ENCODE measurements at regions not wholly inside any gene's neighbourhood (a gene's known extent, or its start where the extent isn't known, plus 50 kb on each side); places are given as distances from the start of the nearest gene placed in this dataset.

GRCh38 chr4:15270201-15270600, 157.6 kb upstream of the C1QTNF7 start:
- no peak for DNase-seq (ENCODE audit: low read depth in 3 of 3, low spot score in 1 of 3)

GRCh38 chr4:15286041-15286440, 141.8 kb upstream of the C1QTNF7 start:
- DNase-seq (ENCODE audit: low read depth in 3 of 3, low spot score in 1 of 3): no peak

GRCh38 chr4:15291122-15291521, 136.7 kb upstream of the C1QTNF7 start:
- DNase-seq (ENCODE audit: low read depth in 3 of 3, low spot score in 1 of 3): no peak

- DNase-seq (ENCODE audit: low read depth in 3 of 3, low spot score in 1 of 3): no peak
These were observed 134.1 kb upstream of the C1QTNF7 start for GRCh38 chr4:15293711-15294110.

- DNase-seq (ENCODE audit: low read depth in 3 of 3, low spot score in 1 of 3): no peak
These were observed 133.6 kb upstream of the C1QTNF7 start for GRCh38 chr4:15294202-15294601.

GRCh38 chr4:15294832-15295231, 133.0 kb upstream of the C1QTNF7 start:
- DNase-seq (ENCODE audit: low read depth in 3 of 3, low spot score in 1 of 3): no peak

GRCh38 chr4:15295421-15296162, 132.2 kb upstream of the C1QTNF7 start:
- DNase-seq (ENCODE audit: low read depth in 3 of 3, low spot score in 1 of 3): no peak

GRCh38 chr4:15297344-15297743, 130.5 kb upstream of the C1QTNF7 start:
- DNase-seq (ENCODE audit: low read depth in 3 of 3, low spot score in 1 of 3): no peak

GRCh38 chr4:15299627-15300026, 128.2 kb upstream of the C1QTNF7 start:
- no peak for DNase-seq (ENCODE audit: low read depth in 3 of 3, low spot score in 1 of 3)

- DNase-seq (ENCODE audit: low read depth in 3 of 3, low spot score in 1 of 3): no peak
These were observed 124.7 kb upstream of the C1QTNF7 start for GRCh38 chr4:15303052-15303641.

GRCh38 chr4:15314974-15315373, 112.9 kb upstream of the C1QTNF7 start:
- no peak for DNase-seq (ENCODE audit: low read depth in 3 of 3, low spot score in 1 of 3)

GRCh38 chr4:15317246-15317645, 110.6 kb upstream of the C1QTNF7 start:
- no peak for DNase-seq (ENCODE audit: low read depth in 3 of 3, low spot score in 1 of 3)

GRCh38 chr4:15318621-15319348, 109.0 kb upstream of the C1QTNF7 start:
- DNase-seq (ENCODE audit: low read depth in 3 of 3, low spot score in 1 of 3): no peak

- DNase-seq (ENCODE audit: low read depth in 3 of 3, low spot score in 1 of 3): no peak
These were observed 107.6 kb upstream of the C1QTNF7 start for GRCh38 chr4:15320121-15320678.

- no peak for DNase-seq (ENCODE audit: low read depth in 3 of 3, low spot score in 1 of 3)
These were observed 105.8 kb upstream of the C1QTNF7 start for GRCh38 chr4:15322006-15322405.

GRCh38 chr4:15325987-15326386, 101.8 kb upstream of the C1QTNF7 start:
- DNase-seq (ENCODE audit: low read depth in 3 of 3, low spot score in 1 of 3): no peak

- no peak for DNase-seq (ENCODE audit: low read depth in 3 of 3, low spot score in 1 of 3)
These were observed 100.2 kb upstream of the C1QTNF7 start for GRCh38 chr4:15327311-15328298.

GRCh38 chr4:15331930-15332329, 95.9 kb upstream of the C1QTNF7 start:
- DNase-seq (ENCODE audit: low read depth in 3 of 3, low spot score in 1 of 3): no peak

- no peak for DNase-seq (ENCODE audit: low read depth in 3 of 3, low spot score in 1 of 3)
These were observed 95.5 kb upstream of the C1QTNF7 start for GRCh38 chr4:15332377-15332776.

- no peak for DNase-seq (ENCODE audit: low read depth in 3 of 3, low spot score in 1 of 3)
These were observed 93.9 kb upstream of the C1QTNF7 start for GRCh38 chr4:15333692-15334633.
